GM21381 (cell line): ENCODE measurements at regions not wholly inside any gene's neighbourhood (a gene's known extent, or its start where the extent isn't known, plus 50 kb on each side); places are given as distances from the start of the nearest gene placed in this dataset.

Source experiments
- ATAC-seq: cut with Tn5 transposase; IDR thresholded peaks from one replicate; pipeline ENCODE4 v1.9.1; 2021; ENCODE audit warnings: mild to moderate bottlenecking, moderate library complexity; ENCODE audit not compliant: unreplicated experiment

DNA sequence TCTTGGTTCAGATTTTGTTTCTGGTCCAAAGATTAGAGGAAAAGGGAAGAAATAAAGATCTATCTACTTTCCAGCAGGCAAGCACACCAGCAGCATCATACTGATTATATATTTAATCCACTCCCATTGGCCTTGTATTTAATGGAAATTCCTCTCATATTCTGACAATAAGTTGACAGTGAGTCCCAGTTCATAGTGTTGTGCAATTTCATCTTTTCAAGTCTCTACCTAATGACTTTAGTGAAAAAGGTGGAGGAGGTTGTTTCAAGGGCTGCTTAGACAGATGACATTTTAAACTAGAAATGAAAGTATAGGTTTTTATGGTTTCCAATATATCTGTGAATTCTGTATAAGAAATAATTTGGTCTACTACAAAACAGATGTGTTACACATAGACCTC, 298.6 kb downstream of the PABPC4L start:
- ATAC-seq = no peak

- no peak for ATAC-seq
Observed at GRCh38 chr4:133891011-133891410, 310.6 kb downstream of the PABPC4L start.

GRCh38 chr4:133887723-133888122, 313.9 kb downstream of the PABPC4L start:
- no peak for ATAC-seq

DNA sequence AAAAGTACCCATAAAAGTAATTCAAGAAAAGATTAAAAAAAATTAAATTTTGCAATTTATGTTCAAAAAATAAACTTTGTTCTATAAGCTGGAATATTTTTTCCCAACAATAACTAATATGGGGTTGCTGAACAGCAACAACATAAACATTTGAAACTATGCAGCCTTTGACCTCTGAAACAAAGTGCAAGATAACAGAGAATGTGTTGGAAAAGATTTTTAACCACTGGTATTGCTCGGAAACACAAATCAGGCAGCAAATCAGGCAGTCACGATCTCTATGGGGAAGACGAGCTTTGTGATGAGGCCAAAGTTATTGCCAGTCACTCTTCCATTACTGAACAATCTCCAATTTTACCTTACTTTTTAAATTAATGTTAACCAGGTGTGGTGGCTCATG, 332.1 kb downstream of the PABPC4L start:
- ATAC-seq = no peak

- ATAC-seq = no peak
Observed at GRCh38 chr4:133868856-133869255, 332.7 kb downstream of the PABPC4L start.

GRCh38 chr4:133866328-133866699, 335.3 kb downstream of the PABPC4L start:
- no peak for ATAC-seq

- no peak for ATAC-seq
Observed at GRCh38 chr4:133865612-133866327, 335.8 kb downstream of the PABPC4L start.

GRCh38 chr4:133863153-133863552, 338.4 kb downstream of the PABPC4L start:
- no peak for ATAC-seq

- no peak for ATAC-seq
Observed at GRCh38 chr4:133856731-133857355, 344.7 kb downstream of the PABPC4L start.

DNA sequence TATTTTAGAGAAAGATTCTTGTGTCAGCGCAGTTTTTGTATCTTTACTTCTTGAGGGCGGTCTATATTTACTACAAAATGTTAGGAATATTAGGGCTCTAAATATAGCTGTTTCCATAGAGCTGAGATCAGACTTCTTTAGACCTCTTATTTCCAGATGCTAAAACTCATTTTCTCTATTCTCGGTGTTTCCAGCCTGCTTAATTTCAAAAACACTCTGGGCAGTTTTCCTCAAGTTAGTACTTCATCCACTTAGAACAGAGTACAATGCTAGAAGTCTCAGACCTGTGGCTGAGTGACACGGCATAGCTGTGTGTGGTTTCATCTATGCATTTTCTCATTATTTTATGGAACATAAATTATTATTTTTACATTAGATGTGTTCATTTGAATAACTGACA, 346.6 kb downstream of the PABPC4L start:
- no peak for ATAC-seq

DNA sequence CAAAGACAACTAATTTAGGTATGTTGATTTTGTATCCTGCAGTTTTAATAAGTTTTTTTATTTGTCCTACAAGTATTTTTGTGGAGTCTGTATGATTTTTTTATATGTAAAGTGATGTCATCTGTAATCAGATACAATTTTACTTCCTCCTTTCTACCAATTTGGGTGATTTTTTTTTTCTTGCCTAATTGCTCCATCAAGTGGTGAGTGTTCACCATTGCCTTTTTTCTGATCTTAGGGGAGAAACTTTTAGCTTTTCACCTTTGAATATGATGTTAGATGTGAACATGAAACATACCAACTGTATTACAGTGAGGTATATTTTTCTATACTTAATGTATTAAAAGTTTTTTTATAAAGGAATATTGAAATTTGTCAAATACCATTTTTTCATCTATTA, 362.3 kb downstream of the PABPC4L start:
- no peak for ATAC-seq

GRCh38 chr4:133823177-133823576, 378.4 kb downstream of the PABPC4L start:
- no peak for ATAC-seq

DNA sequence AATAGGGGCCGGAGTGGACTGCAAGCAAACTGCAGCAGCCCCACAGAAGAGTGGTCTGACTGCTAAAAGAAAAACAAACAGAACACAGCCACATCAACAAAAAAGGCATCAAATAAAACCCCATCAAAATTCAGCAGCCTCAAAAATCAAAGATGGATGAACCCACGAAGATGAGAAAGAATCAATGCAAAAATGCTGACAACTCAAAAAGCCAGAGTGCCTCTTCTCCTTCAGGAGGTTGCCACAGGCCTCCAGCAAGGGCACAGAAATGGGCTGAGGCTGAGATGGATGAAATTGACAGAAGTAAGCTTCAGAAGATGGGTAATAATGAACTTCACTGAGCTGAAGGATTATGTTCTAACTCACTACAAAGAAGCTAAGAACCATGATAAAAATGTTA, 388.6 kb downstream of the PABPC4L start:
- ATAC-seq = no peak

DNA sequence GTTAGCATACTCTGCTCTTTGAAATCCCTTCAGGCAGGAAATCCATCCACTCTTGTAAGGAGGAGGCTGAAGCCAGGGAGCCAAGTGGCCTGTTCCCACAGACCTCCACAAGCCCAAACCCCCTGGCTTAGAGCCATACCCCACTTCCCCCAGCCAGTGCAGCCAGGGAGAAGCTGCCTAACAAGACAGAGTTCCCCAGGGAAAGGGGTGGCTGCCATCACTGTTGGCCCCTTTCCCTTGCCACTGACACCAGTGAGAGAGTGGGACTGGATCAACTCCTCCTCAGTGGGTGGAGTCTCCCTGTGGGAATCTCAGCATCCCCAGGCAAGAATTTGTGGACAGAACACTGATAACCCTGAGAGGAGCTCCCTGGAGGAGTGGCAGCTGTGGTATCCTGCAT, 389.4 kb downstream of the PABPC4L start:
- ATAC-seq = no peak

DNA sequence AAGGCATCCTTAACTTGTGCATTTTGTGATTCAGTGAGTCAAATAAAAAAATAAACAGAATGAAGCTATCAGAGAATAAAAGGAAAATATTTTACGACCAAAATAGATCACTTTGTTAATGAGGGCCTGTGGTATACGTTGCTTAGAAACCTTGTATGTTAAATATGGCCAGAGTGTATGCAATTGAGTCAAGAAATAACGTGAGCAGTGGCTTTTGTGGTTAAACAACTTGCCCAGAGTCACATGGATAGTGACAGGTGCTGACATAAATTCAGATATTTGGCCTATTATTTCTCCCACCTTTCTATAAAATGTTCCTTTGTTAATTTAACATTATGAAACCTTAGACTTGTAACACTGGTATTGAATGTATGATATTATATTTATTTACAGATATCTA, 393.4 kb downstream of the PABPC4L start:
- no peak for ATAC-seq

GRCh38 chr4:133803341-133803740, 398.2 kb downstream of the PABPC4L start:
- no peak for ATAC-seq

- no peak for ATAC-seq
Observed at GRCh38 chr4:133802359-133803140, 399.0 kb downstream of the PABPC4L start.

GRCh38 chr4:133801883-133802282, 399.7 kb downstream of the PABPC4L start:
- no peak for ATAC-seq

DNA sequence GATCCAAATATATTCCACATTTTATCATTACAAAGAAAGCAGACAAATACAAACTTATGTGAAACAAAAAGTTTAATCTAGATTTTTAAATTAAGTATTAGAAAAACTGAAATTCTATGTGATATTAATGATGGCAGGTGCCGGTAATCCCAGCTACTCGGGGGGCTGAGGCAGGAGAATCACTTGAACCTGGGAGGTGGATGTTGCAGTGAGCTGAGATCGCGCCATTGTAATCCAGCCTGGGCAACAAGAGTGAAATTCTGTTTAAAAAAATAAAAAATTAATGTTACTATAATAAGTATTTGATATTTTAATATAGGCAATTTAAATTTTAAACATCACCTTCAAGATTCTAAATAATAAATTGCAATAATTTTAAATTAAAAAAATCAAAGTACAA, 400.6 kb downstream of the PABPC4L start:
- no peak for ATAC-seq

- no peak for ATAC-seq
Observed at GRCh38 chr4:133799717-133800315, 401.8 kb downstream of the PABPC4L start.

- ATAC-seq = no peak
Observed at GRCh38 chr4:133777661-133778060, 423.9 kb downstream of the PABPC4L start.

- no peak for ATAC-seq
Observed at GRCh38 chr4:133776961-133777360, 424.6 kb downstream of the PABPC4L start.
